ENCODE measurements at regions not wholly inside any gene's neighbourhood (a gene's known extent, or its start where the extent isn't known, plus 50 kb on each side); places are given as distances from the start of the nearest gene placed in this dataset.

DNA sequence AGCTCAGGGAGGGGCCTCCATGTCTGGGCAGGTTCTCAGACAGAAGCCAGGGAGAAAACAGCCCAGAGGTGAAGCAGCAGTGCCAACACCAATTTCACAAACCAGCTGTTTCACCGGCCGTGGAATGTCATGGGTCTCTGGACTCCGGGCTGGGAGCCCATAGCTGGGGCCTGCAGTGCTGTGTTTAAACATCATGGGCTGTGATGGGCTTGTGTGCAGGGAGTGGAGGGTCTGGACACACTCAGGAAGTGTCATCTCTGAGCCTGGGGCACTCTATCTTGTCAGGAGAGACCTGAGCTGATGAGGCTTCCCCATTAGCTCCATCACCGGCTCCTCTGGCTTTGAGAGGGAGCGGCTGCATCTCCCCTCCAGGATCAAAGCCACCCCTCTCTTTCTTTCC lies 173.6 kb upstream of the IGSF21 start:
- no peaks in the 10 kb centered on the region for H3K9me3 ChIP-seq (ENCODE audit: severe bottlenecking)
- DNase-seq: no peak
- no peaks in the 10 kb centered on the region for H3K36me3 ChIP-seq
- TF ChIP-seq, protein P1, sequence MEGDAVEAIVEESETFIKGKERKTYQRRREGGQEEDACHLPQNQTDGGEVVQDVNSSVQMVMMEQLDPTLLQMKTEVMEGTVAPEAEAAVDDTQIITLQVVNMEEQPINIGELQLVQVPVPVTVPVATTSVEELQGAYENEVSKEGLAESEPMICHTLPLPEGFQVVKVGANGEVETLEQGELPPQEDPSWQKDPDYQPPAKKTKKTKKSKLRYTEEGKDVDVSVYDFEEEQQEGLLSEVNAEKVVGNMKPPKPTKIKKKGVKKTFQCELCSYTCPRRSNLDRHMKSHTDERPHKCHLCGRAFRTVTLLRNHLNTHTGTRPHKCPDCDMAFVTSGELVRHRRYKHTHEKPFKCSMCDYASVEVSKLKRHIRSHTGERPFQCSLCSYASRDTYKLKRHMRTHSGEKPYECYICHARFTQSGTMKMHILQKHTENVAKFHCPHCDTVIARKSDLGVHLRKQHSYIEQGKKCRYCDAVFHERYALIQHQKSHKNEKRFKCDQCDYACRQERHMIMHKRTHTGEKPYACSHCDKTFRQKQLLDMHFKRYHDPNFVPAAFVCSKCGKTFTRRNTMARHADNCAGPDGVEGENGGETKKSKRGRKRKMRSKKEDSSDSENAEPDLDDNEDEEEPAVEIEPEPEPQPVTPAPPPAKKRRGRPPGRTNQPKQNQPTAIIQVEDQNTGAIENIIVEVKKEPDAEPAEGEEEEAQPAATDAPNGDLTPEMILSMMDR (IDR thresholded peaks at IDR 0.05; ENCODE audit: low read depth, low read length): no peak
- no peak overlapping the region for H3K4me3 ChIP-seq (ENCODE audit: low read depth, low read length)
- no peak overlapping the region for H3K27ac ChIP-seq
- H3K27me3 ChIP-seq (ENCODE audit: insufficient read depth, low read depth, severe bottlenecking): no peaks in the 10 kb centered on the region

DNA sequence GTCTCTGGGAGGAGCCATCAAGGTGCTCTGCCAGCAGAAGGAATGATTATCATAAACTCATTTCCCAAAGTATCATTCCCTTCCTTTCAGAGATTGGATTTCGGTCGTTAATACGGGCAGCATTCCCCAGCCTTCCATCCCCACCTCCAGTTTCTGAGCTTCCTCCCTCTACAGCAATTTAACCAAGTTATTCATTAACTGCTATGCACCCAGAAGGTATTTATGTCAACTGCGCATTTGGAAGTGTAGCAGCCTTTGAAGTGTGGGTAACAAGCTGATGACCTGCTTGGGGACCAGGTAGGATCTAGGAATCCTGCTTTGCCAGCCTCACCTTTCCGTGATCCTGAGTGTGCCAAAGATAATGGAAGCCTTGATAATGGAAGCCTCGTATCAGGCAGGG lies 172.4 kb upstream of the IGSF21 start:
- TF ChIP-seq, protein P1 (IDR thresholded peaks at IDR 0.05; ENCODE audit: low read depth, low read length): no peak
- Histone ChIP-seq H3K4me3 (ENCODE audit: low read depth, low read length) (no peak overlapping the region), H3K27ac (no peak overlapping the region), H3K9me3 (ENCODE audit: severe bottlenecking) (no peaks in the 10 kb centered on the region), H3K27me3 (ENCODE audit: insufficient read depth, low read depth, severe bottlenecking) (no peaks in the 10 kb centered on the region), H3K36me3 (no peaks in the 10 kb centered on the region)
- no peak for DNase-seq

DNA sequence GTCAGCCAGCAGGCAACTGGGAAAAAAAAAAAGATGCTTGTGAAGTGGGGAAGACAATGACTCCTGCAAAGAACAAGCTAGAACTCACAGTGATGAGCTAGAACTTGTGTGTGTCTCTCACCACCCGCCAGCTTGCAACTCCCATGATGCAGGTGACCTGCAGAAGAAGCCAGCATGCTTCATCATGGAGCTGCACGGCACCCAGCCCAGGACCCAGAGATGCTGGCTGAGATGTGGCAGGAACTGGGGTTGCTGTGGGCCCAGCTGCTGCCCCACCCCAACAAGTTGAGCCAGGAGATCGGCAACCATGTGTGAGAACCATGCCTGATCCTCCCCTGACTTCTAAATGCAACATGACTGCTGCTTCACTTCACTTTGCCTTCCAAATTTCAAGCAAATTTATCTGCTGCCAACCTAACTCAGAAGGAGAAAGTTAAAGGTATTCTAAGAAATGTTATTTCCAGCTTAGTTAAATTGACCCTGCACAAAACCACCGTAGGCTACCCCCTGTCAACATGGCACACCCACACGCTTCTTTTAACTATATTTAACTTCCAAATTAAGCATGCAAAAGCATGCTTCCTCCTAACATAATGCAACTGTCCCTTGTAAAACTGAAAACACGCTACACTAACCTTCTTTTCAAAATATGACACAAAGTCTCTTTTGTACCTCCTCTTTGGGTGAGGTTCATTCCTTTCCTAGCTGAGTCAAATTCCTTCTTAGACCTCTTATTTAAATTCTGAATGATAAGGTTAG lies 166.0 kb upstream of the IGSF21 start:
- Histone ChIP-seq H3K27ac (no peak overlapping the region), H3K27me3 (ENCODE audit: insufficient read depth, low read depth, severe bottlenecking) (no peaks in the 10 kb centered on the region), H3K4me3 (ENCODE audit: low read depth, low read length) (no peak overlapping the region), H3K36me3 (no peaks in the 10 kb centered on the region), H3K9me3 (ENCODE audit: severe bottlenecking) (no peaks in the 10 kb centered on the region)
- TF ChIP-seq, protein P1 (IDR thresholded peaks at IDR 0.05; ENCODE audit: low read depth, low read length): no peak
- no peak for DNase-seq

DNA sequence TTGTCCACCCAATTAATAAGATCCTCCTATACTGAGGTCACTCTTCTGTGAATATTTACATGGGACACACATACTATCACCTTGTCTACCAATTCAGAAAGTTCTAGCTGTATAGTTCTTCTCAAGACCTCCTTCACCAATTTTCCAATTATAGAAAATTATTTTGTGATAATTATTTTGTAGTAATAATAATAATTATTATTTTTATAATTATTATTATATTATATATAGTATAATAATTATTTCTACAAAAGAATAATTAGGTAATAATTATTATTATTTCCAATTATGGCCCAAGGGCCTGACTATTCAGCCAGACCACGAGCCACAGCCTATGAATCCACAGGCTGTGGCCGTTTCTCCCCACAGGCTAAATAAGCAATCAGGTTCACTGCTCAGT lies 164.1 kb upstream of the IGSF21 start:
- DNase-seq: no peak
- no peaks in the 10 kb centered on the region for H3K36me3 ChIP-seq
- H3K27ac ChIP-seq: no peak overlapping the region
- no peaks in the 10 kb centered on the region for H3K27me3 ChIP-seq (ENCODE audit: insufficient read depth, low read depth, severe bottlenecking)
- no peaks in the 10 kb centered on the region for H3K9me3 ChIP-seq (ENCODE audit: severe bottlenecking)
- no peak overlapping the region for H3K4me3 ChIP-seq (ENCODE audit: low read depth, low read length)
- TF ChIP-seq, protein P1 (IDR thresholded peaks at IDR 0.05; ENCODE audit: low read depth, low read length): no peak

DNA sequence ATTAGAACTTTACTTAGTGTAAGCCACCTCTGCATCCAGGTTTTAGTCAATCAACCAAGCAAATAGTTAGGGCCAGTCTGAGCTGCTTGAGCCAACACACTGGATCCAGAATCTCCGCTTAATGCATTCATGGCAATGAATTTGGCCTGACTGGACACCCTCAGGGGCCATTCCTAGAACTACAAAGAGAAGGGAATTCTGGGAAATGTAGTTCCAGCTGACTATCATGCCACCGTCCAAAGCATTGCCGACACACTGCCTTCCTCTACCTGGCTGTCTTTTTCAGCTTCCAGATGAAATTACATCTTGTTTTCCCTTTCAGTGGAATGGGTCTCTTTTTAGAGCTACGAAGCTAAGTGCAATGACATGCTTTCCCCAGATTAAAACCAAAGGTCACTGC lies 163.0 kb upstream of the IGSF21 start:
- no peaks in the 10 kb centered on the region for H3K27me3 ChIP-seq (ENCODE audit: insufficient read depth, low read depth, severe bottlenecking)
- no peak for DNase-seq
- H3K36me3 ChIP-seq: no peaks in the 10 kb centered on the region
- TF ChIP-seq, protein P1 (IDR thresholded peaks at IDR 0.05; ENCODE audit: low read depth, low read length): no peak
- no peak overlapping the region for H3K4me3 ChIP-seq (ENCODE audit: low read depth, low read length)
- no peaks in the 10 kb centered on the region for H3K9me3 ChIP-seq (ENCODE audit: severe bottlenecking)
- no peak overlapping the region for H3K27ac ChIP-seq

DNA sequence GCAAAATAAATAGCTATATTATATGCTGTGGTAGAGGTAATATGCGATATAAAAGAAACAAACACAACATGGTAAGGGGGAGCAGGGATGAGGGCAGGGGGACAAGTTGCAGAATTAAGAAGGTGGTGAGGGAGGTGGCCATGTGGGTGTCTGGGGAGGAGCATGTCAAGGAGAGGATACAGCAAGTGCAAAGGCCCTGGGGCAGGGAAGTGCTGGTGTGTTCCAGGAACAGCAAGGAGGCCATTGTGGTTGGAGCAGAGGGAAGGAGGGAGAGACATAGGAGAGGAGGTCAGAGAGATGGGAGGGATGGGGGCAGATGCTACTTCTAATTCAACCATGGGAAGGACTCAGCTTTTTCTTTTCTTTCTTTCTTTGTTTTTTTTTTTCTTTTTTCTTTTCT lies 161.2 kb upstream of the IGSF21 start:
- no peak for DNase-seq
- no peak overlapping the region for H3K27ac ChIP-seq
- TF ChIP-seq, protein P1 (IDR thresholded peaks at IDR 0.05; ENCODE audit: low read depth, low read length): no peak
- no peaks in the 10 kb centered on the region for H3K9me3 ChIP-seq (ENCODE audit: severe bottlenecking)
- H3K27me3 ChIP-seq (ENCODE audit: insufficient read depth, low read depth, severe bottlenecking): no peaks in the 10 kb centered on the region
- no peak overlapping the region for H3K4me3 ChIP-seq (ENCODE audit: low read depth, low read length)
- H3K36me3 ChIP-seq: no peaks in the 10 kb centered on the region
